Stomach (tissue), 8 donors: ENCODE measurements at regions not wholly inside any gene's neighbourhood (a gene's known extent, or its start where the extent isn't known, plus 50 kb on each side); places are given as distances from the start of the nearest gene placed in this dataset.

Experiments
- DNase-seq, 2 donors: peaks; one replicate each; pipeline versions ENCODE4 v3.0.0 to v3.0.0-alpha.2; 2013 to 2019
- H3K27ac ChIP-seq, 5 donors: fragments of 200-600 bp in 4 of 5; sonication (generic) in 4 of 5; one replicate each; pipeline ENCODE4 v1.5.1; 2013 to 2019; ENCODE audit warnings: mild to moderate bottlenecking in 1 of 5, moderate library complexity in 1 of 5
- H3K27me3 ChIP-seq, 3 donors: fragments of 200-600 bp; sonication (generic); one replicate each; pipeline ENCODE4 v1.5.1; 2017 to 2019; ENCODE audit warnings: mixed run types in 1 of 3
- H3K36me3 ChIP-seq, 4 donors: fragments of 200-600 bp; sonication (generic); 1 replicate in 3 of 4; 2 replicates in 1 of 4; pipeline ENCODE4 v1.5.1; 2016 to 2019
- H3K4me1 ChIP-seq, 4 donors: fragments of 200-600 bp; sonication (generic); one replicate each; pipeline ENCODE4 v1.5.1; 2016 to 2019
- H3K4me3 ChIP-seq, 4 donors: fragments of 200-600 bp; sonication (generic) in 3 of 4; one replicate each; pipeline ENCODE4 v1.5.1; 2016 to 2019; ENCODE audit warnings: mild to moderate bottlenecking in 1 of 4
- H3K9me3 ChIP-seq, 4 donors: fragments of 200-600 bp; sonication (generic); one replicate each; pipeline ENCODE4 v1.5.1; 2016 to 2019
- EP300 ChIP-seq: sonication (generic); formaldehyde crosslinking; IDR thresholded peaks from one replicate; pipeline ENCODE4 v1.6.1; 2017; ENCODE audit warnings: antibody characterized with exemption
- POLR2A ChIP-seq, 4 donors: fragments of 450-650 bp; IDR thresholded peaks; one replicate each; pipeline ENCODE4 v1.6.1; 2016; ENCODE audit warnings: antibody characterized with exemption in 4 of 4, control low read depth in 2 of 4, mild to moderate bottlenecking in 1 of 4, moderate library complexity in 1 of 4
- POLR2AphosphoS5 ChIP-seq, 3 donors: sonication (generic); formaldehyde crosslinking; IDR thresholded peaks; one replicate each; pipeline ENCODE4 v1.6.1; 2016; ENCODE audit warnings: antibody characterized with exemption in 3 of 3
- WGBS, 5 donors: extraction: QIAGEN DNeasy Blood & Tissue Kit in 3 of 5; methylation state at CpG; one replicate each; pipeline versions ENCODE4 v1.1.5 to v1.1.7; 2013 to 2018; 5-methylcytosine and 5-hydroxymethylcytosine counted together
- intact Hi-C: fragments of 100-400 bp; cut with DNase I; formaldehyde crosslinking; loops from one replicate; pipeline ENCODE4 v1.15.1; 2023; ENCODE audit warnings: low total_unique reads
- TF ChIP-seq, protein P1 (sequence below), 7 experiments: fragments of 450-650 bp in 4 of 7; fragments of 200-600 bp in 3 of 7; sonication (generic) in 3 of 7; IDR thresholded peaks; one replicate each; pipeline ENCODE4 v1.5.1; 2016 to 2019; ENCODE audit warnings: antibody characterized with exemption in 7 of 7, control low read depth in 2 of 7, mild to moderate bottlenecking in 1 of 7
- donor health status: healthy with polysubstance abuse.
- donor health status: Bipolar disorder and iron deficiency.
- donor health status: healthy.

DNA sequence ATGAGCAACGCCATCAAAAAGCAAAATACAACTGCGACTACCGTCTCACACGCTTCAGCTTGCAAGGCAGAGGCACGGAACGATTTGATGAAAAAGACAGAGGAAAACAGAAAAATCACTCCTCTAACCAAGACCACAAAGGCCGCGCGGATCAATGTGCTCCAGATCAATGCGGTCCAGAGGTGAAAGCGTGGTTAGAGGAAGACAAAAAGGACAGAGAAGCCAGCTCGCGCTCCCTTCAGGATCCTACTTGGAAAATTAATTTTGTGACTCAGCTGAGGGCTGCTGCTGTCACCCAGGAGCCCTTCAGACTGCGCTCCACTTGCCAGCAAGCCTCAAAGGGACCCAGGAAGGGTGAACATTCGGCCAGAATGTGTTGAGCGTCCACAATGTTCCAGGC, 140.2 kb upstream of the RPS6KA2 start:
- no peaks in the 10 kb centered on the region for H3K4me1 ChIP-seq
- H3K9me3 ChIP-seq = no peaks in the 10 kb centered on the region
- intact Hi-C loops = no loop called here
- no peaks in the 10 kb centered on the region for H3K27me3 ChIP-seq
- no peaks in the 10 kb centered on the region for H3K36me3 ChIP-seq
- no peak overlapping the region for H3K27ac ChIP-seq
- WGBS, 5 donors = 80 to 91% (median 88%) methylated on average over 15 to 16 of the region's 16 CpGs
- H3K4me3 ChIP-seq = no peak overlapping the region
- TF ChIP-seq EP300 = no peak
- TF ChIP-seq, protein P1, sequence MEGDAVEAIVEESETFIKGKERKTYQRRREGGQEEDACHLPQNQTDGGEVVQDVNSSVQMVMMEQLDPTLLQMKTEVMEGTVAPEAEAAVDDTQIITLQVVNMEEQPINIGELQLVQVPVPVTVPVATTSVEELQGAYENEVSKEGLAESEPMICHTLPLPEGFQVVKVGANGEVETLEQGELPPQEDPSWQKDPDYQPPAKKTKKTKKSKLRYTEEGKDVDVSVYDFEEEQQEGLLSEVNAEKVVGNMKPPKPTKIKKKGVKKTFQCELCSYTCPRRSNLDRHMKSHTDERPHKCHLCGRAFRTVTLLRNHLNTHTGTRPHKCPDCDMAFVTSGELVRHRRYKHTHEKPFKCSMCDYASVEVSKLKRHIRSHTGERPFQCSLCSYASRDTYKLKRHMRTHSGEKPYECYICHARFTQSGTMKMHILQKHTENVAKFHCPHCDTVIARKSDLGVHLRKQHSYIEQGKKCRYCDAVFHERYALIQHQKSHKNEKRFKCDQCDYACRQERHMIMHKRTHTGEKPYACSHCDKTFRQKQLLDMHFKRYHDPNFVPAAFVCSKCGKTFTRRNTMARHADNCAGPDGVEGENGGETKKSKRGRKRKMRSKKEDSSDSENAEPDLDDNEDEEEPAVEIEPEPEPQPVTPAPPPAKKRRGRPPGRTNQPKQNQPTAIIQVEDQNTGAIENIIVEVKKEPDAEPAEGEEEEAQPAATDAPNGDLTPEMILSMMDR (IDR thresholded peaks at IDR 0.05) = no peak
- no peak for TF ChIP-seq POLR2A (IDR thresholded peaks at IDR 0.05)
- TF ChIP-seq POLR2AphosphoS5 (IDR thresholded peaks at IDR 0.05) = no peak
- peak in 1 of 2 donors; percentile 17 for DNase-seq

DNA sequence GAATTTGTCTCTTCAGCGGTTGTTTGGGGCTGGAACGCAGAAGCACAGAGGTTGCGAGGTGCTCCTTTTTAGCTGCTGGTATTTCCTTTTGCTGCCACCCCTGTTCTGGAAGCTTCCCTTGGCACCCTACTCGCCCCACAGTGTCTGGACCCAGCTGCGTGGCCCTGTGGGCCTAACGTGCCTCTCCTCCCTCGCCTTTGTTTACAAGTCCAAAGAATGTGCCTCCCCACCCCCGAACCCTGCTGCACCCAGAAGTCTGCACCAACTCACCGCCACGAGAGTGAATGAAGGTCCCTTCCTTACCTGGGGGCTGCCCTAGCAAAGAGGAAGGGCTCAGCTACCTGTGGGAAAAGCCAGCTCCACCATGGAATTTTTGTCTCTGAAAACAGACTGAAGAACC, 139.7 kb upstream of the RPS6KA2 start:
- Histone ChIP-seq H3K4me3 (no peak overlapping the region), H3K27ac (no peak overlapping the region), H3K36me3 (no peaks in the 10 kb centered on the region), H3K27me3 (no peaks in the 10 kb centered on the region), H3K9me3 (no peaks in the 10 kb centered on the region), H3K4me1 (no peaks in the 10 kb centered on the region)
- TF ChIP-seq EP300 (no peak), POLR2AphosphoS5 (IDR thresholded peaks at IDR 0.05) (no peak), POLR2A (IDR thresholded peaks at IDR 0.05) (no peak)
- TF ChIP-seq, protein P1 (IDR thresholded peaks at IDR 0.05) = no peak
- intact Hi-C loops = no loop called here
- DNase-seq = peak in 1 of 2 donors; percentile 16
- WGBS, 5 donors = 53 to 61% (median 57%) methylated on average over 9 to 10 of the region's 10 CpGs

DNA sequence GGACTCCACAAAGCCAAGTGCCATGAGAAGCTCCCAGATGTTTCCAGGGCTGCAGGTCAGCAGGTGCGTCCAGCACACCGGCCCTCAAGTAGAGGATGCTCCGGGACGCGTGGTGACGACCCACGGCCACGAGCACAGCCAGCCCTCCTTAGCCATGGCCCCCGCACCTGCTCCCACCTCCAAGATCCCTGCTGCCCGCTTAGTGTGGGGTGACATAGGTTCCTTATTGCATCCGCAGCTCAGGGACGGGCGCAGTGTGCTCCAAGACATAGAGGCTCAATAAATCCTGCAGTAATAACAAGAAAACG, 138.1 kb upstream of the RPS6KA2 start:
- Histone ChIP-seq H3K27me3 (no peaks in the 10 kb centered on the region), H3K4me1 (no peaks in the 10 kb centered on the region), H3K36me3 (no peaks in the 10 kb centered on the region), H3K4me3 (no peak overlapping the region), H3K9me3 (no peaks in the 10 kb centered on the region), H3K27ac (no peak overlapping the region)
- WGBS, 5 donors = 87 to 97% (median 95%) methylated on average over 14 of the region's 14 CpGs
- no peak for TF ChIP-seq POLR2A (IDR thresholded peaks at IDR 0.05)
- TF ChIP-seq EP300 = no peak
- TF ChIP-seq, protein P1 (IDR thresholded peaks at IDR 0.05) = no peak
- no peak for TF ChIP-seq POLR2AphosphoS5 (IDR thresholded peaks at IDR 0.05)
- peak in 1 of 2 donors; percentile 10 for DNase-seq
- intact Hi-C loops = no loop called here

DNA sequence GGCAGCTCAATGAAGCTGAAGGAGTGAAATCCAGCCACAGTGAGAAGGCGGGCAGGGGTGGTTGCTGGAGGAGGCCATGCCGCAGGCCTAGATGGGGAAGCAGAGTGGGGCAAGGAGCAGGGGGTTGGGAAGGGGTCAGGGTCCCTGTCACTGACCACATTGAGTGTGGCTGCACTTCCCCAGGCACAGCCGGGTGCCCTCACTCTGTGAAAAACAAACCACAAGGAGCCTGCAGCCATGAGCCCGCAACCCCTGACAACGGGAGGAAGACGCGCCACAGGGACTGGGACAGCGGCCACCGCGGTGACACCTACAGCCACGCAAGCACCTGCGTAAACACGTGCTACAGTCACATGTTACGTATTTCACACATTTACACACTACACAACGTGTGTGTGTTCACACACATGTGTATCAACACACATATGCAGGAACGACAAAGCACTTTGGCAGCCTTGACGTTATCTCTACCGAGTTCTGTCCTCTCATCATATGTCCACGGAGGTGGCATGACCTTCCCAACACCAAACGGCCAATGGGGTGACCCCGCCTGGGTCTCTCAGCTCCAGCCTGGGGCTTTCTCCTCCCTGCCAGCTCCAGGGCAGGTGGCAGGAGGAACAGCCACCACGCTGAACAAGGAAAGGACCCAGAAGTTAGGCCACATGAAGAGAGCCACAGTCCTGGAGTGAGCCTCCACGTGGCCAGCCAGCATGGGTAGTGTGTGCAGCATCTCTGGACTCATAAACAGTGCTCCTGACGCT, 137.6 kb upstream of the RPS6KA2 start:
- 89 to 95% (median 93%) methylated on average over 17 to 24 of the region's 24 CpGs for WGBS, 5 donors
- no peaks in the 10 kb centered on the region for H3K36me3 ChIP-seq

More for the DNA sequence above, 137.6 kb upstream of the RPS6KA2 start:
- Histone ChIP-seq H3K27ac (no peak overlapping the region), H3K27me3 (no peaks in the 10 kb centered on the region), H3K4me1 (no peaks in the 10 kb centered on the region), H3K4me3 (no peak overlapping the region), H3K9me3 (no peaks in the 10 kb centered on the region)
- intact Hi-C loops = no loop called here
- TF ChIP-seq POLR2A (IDR thresholded peaks at IDR 0.05) (no peak), EP300 (no peak), POLR2AphosphoS5 (IDR thresholded peaks at IDR 0.05) (no peak)
- TF ChIP-seq, protein P1 (IDR thresholded peaks at IDR 0.05) = no peak
- peak in 1 of 2 donors; percentile 24 for DNase-seq
